ENCODE measurements at regions not wholly inside any gene's neighbourhood (a gene's known extent, or its start where the extent isn't known, plus 50 kb on each side); places are given as distances from the start of the nearest gene placed in this dataset.

GRCh38 chr1:106986603-106987002, 69.9 kb upstream of the PRMT6 start:
- H3K27ac ChIP-seq = no peak overlapping the region
- TF ChIP-seq CTCF (IDR thresholded peaks at IDR 0.05) = no peak
- no peak for DNase-seq (ENCODE audit: low spot score)
- H3K4me3 ChIP-seq = no peak overlapping the region

DNA sequence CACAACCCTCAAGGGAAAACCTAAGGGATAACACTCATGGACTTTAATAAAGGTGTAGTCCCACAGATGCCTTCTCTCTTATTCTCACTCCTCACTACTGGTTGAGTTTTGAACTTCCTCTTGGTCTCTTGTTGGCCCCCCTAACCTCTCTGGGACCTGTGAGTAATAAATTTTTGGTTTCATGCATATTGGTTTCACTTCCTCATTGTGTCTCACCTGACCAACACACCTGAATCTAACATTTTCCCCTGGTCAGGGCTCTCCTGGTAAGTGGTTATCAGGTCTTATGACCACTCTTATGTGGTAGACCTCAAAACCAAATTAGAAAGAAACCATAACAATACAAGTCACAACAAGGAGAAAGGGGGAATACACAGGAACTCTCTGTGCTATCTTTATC, 60.5 kb upstream of the PRMT6 start:
- Histone ChIP-seq H3K27ac (no peak overlapping the region), H3K4me3 (no peak overlapping the region)
- no peak for DNase-seq (ENCODE audit: low spot score)
- no peak for TF ChIP-seq CTCF (IDR thresholded peaks at IDR 0.05)

DNA sequence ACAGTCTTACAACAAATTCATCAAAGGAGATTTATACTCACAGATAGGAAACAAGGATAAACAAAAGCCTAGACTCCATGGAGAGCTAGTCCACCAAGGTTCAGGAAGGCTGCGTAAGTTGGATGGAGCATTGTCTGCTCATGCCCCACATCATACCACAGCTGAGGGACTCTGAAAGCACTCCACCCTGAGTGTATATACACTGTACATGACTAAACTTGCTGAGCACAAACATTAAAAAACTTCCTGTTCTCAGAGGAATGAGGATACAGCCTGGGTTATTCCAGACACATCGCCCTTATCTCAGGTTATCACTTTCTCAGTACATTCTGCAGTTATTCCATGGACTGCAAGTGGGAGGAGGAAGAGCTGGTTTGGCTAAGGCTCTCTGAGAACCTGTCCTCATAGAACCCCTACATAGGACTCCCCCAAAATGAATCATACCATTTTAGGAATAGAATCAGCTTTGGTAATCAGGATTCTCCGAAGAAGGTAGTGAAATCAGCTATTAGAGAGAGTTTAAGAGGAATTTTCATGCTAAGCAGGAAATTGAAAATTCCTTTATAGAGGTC, 58.0 kb upstream of the PRMT6 start:
- Histone ChIP-seq H3K4me3 (no peak overlapping the region), H3K27ac (no peak overlapping the region)
- TF ChIP-seq CTCF (IDR thresholded peaks at IDR 0.05) = no peak
- no peak for DNase-seq (ENCODE audit: low spot score)

DNA sequence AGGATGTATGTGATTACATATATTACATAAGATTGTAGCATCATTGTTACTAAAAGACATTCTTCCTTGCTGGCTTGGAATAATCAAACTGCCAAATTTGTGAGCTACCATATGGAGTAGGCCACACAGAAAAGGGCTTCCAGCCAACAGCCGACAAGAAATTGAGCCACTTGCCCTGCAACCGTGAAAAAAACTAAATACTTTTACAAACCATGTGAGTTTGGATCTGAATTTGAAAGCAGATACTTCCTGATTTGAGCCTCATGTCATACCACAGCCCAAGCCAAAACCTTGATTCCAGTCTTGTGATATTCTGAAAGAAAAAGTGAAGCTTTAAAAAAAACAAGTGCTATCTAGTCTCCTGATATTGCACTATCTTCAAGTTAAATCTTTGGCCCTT, 55.6 kb upstream of the PRMT6 start:
- no peak overlapping the region for H3K4me3 ChIP-seq
- no peak for DNase-seq (ENCODE audit: low spot score)
- H3K27ac ChIP-seq = no peak overlapping the region
- no peak for TF ChIP-seq CTCF (IDR thresholded peaks at IDR 0.05)

DNA sequence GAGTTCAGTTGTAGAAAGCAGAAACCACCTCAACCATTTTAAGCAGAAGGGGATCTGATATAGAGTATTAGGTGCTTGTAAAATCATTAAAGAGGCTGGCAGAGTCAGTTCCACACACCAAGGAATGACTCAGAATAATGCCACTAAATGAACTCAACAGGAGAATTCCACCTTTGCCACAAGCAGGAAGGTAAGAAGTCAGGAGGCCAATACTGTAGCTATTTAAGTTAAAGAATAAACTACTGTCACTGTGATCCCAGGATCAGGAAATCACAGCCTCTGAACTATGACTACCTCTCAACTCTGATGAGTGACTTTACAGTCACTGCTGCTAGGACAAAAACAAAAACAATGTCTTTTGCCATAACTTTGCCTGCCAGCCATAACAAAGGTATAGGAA, 52.5 kb upstream of the PRMT6 start:
- no peak for TF ChIP-seq CTCF (IDR thresholded peaks at IDR 0.05)
- Histone ChIP-seq H3K27ac (no peak overlapping the region), H3K4me3 (no peak overlapping the region)
- no peak for DNase-seq (ENCODE audit: low spot score)

- no peak for DNase-seq (ENCODE audit: low spot score)
- Histone ChIP-seq H3K4me3 (no peak overlapping the region), H3K27ac (no peak overlapping the region)
- TF ChIP-seq CTCF (IDR thresholded peaks at IDR 0.05) = no peak
These were observed 52.1 kb upstream of the PRMT6 start for GRCh38 chr1:107004421-107004820.

Data from coronary artery (tissue), 2 donors.